ENCODE measurements at regions not wholly inside any gene's neighbourhood (a gene's known extent, or its start where the extent isn't known, plus 50 kb on each side); places are given as distances from the start of the nearest gene placed in this dataset.
"Not testable (repeated sequence)": the region's sequence is repeated elsewhere in the genome, so short reads cannot be mapped to it uniquely, and the experiment has no call there.

DNA sequence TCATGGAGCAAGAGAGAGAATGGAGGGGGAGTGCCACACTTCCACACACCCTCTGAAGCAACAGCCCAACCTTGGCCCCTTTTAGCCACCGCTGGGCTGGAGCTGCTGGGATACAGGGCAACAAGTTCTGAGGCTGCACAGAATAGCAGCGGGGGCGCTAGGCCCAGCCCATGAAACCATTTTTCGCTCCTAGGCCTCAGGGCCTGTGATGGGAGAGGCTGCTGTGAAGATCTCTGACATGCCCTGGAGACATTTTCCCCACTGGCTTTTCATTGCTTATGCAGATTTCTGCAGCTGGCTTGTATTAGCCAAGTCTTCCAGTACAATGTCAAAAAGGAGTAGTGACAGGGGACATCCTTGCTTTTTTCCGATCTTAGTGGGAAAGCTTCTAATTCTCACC is 202.3 kb upstream of the B3GALT2 start:
- Histone ChIP-seq H3K36me3 (ENCODE audit: control insufficient read depth, insufficient read depth, low read length) (no peaks in the 10 kb centered on the region), H3K4me3 (ENCODE audit: low read depth, low read length) (no peak overlapping the region), H3K27me3 (ENCODE audit: control insufficient read depth, insufficient read depth, low read length) (no peaks in the 10 kb centered on the region)
- TF ChIP-seq, protein P1, sequence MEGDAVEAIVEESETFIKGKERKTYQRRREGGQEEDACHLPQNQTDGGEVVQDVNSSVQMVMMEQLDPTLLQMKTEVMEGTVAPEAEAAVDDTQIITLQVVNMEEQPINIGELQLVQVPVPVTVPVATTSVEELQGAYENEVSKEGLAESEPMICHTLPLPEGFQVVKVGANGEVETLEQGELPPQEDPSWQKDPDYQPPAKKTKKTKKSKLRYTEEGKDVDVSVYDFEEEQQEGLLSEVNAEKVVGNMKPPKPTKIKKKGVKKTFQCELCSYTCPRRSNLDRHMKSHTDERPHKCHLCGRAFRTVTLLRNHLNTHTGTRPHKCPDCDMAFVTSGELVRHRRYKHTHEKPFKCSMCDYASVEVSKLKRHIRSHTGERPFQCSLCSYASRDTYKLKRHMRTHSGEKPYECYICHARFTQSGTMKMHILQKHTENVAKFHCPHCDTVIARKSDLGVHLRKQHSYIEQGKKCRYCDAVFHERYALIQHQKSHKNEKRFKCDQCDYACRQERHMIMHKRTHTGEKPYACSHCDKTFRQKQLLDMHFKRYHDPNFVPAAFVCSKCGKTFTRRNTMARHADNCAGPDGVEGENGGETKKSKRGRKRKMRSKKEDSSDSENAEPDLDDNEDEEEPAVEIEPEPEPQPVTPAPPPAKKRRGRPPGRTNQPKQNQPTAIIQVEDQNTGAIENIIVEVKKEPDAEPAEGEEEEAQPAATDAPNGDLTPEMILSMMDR (IDR thresholded peaks at IDR 0.05; ENCODE audit: insufficient read depth, low read length, severe bottlenecking): no peak
- FAIRE-seq: no peak
- no peak for DNase-seq (ENCODE audit: low read depth)

DNA sequence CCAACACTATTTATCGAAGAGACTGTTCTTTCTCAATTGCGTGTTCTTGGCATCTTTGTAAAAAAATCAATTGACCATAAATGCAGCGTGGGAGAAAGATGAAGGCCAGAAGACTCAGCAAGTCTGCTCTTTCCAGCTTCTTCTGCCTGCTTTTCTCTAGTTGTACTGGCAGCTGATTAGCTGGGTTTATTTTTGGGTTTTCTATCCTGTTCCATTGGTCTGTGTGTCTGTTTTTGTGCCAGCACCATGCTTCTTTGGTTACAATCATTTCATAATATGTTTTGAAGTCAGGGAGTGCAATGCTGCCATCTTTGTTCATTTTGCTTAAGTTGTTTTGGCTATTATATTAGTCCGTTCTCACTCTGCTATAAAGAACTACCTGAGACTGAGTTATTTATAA is 201.8 kb upstream of the B3GALT2 start:
- no peak for FAIRE-seq

DNA sequence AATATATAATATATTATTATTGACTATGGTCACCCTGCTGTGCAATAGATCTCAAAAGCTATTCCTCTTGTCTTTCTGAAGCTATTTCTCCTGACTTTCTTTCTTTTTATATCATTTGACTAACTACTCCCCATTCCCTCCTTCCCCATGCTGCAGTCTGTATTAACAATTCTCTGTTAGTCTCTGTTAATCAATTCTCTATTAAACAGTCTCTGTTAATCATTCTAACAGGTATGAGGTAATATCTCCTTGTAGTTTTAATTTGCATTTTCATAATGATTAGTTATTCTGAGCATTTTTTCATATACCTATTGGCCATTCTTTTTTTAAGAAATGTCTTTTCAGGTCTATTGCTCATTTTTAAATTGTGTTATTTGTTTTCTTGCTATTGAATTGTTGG is 201.0 kb upstream of the B3GALT2 start:
- no peaks in the 10 kb centered on the region for H3K36me3 ChIP-seq (ENCODE audit: control insufficient read depth, insufficient read depth, low read length)
- TF ChIP-seq, protein P1 (IDR thresholded peaks at IDR 0.05; ENCODE audit: insufficient read depth, low read length, severe bottlenecking): no peak
- no peaks in the 10 kb centered on the region for H3K27me3 ChIP-seq (ENCODE audit: control insufficient read depth, insufficient read depth, low read length)
- FAIRE-seq: no peak
- no peak for DNase-seq (ENCODE audit: low read depth)
- no peak overlapping the region for H3K4me3 ChIP-seq (ENCODE audit: low read depth, low read length)

More for the DNA sequence above, 201.8 kb upstream of the B3GALT2 start:
- Histone ChIP-seq H3K27me3 (ENCODE audit: control insufficient read depth, insufficient read depth, low read length) (no peaks in the 10 kb centered on the region), H3K4me3 (ENCODE audit: low read depth, low read length) (no peak overlapping the region), H3K36me3 (ENCODE audit: control insufficient read depth, insufficient read depth, low read length) (no peaks in the 10 kb centered on the region)
- TF ChIP-seq, protein P1 (IDR thresholded peaks at IDR 0.05; ENCODE audit: insufficient read depth, low read length, severe bottlenecking): no peak
- DNase-seq (ENCODE audit: low read depth): no peak

DNA sequence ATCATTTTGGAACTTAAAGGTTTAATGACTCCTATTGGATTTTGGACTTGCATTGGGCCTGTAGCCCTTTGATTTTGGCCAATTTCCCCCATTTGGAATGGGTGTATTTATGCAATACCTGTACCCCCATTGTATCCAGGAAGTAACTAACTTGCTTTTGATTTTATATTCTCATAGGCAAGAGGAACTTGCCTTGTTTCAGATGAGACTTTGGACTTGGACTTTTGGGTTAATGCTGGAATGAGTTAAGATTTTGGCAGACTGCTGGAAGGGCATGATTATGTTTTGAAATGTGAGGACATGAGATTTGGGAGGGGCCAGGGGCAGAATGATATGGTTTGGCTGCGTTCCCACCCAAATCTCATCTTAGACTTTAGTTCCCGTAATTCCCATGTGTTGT is 192.0 kb upstream of the B3GALT2 start:
- not testable (repeated sequence) for DNase-seq (ENCODE audit: low read depth); FAIRE-seq; H3K36me3 ChIP-seq (ENCODE audit: control insufficient read depth, insufficient read depth, low read length); H3K27me3 ChIP-seq (ENCODE audit: control insufficient read depth, insufficient read depth, low read length); H3K4me3 ChIP-seq (ENCODE audit: low read depth, low read length)

DNA sequence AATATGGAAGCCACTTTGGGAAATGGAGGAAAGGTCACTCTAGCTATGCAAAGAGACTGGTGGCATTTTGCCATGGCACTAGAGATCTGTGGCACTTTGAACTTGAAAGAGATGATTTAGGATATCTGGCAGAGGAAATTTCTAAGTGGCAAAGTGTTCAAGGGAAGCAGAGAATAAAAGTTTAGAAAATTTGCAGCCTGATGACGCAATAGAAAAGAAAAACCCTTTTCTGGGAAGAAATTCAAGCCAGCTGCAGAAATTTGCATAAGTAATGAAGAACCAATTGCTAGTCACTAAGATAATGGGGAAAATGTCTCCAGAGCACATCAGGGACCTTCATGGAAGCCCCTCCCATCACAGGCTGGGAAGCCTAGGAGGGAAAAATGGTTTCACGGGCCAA is 191.1 kb upstream of the B3GALT2 start:
- H3K36me3 ChIP-seq (ENCODE audit: control insufficient read depth, insufficient read depth, low read length): no peaks in the 10 kb centered on the region
- H3K27me3 ChIP-seq (ENCODE audit: control insufficient read depth, insufficient read depth, low read length): no peaks in the 10 kb centered on the region
- H3K4me3 ChIP-seq (ENCODE audit: low read depth, low read length): no peak overlapping the region
- TF ChIP-seq, protein P1 (IDR thresholded peaks at IDR 0.05; ENCODE audit: insufficient read depth, low read length, severe bottlenecking): no peak
- FAIRE-seq (no peak), DNase-seq (ENCODE audit: low read depth) (no peak)

DNA sequence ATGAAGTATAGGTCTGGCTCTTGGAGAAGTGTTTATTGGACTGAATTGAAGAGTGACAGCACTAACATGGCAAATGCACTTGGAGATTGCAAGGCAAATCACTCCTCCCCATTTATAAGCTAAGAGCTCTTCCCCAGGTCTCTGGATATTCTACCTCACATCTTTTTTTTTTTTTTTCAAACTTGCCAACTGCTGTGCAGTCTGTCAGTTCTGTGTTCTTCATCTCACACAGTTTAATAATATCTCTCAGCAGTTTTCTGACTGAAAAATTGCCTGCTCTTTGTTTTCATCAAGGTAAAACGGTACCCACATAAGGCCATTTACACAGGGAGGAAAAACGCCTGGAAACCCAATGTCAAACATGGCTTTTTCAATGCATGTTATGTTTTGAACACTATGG is 186.1 kb upstream of the B3GALT2 start:
- no peak overlapping the region for H3K4me3 ChIP-seq (ENCODE audit: low read depth, low read length)
- TF ChIP-seq, protein P1 (IDR thresholded peaks at IDR 0.05; ENCODE audit: insufficient read depth, low read length, severe bottlenecking): no peak
- no peak for FAIRE-seq

More for the DNA sequence above, 186.1 kb upstream of the B3GALT2 start:
- DNase-seq (ENCODE audit: low read depth): no peak
- Histone ChIP-seq H3K27me3 (ENCODE audit: control insufficient read depth, insufficient read depth, low read length) (no peaks in the 10 kb centered on the region), H3K36me3 (ENCODE audit: control insufficient read depth, insufficient read depth, low read length) (no peaks in the 10 kb centered on the region)

Data from bronchial epithelial cell (primary cell).